Activated naive CD4-positive, alpha-beta T cell treated with anti-CD3 and anti-CD28 coated beads, Interleukin-2, amount 10 ng/mL, durations not matched to agents 7 days and 5 days (primary cell): ENCODE measurements at regions not wholly inside any gene's neighbourhood (a gene's known extent, or its start where the extent isn't known, plus 50 kb on each side); places are given as distances from the start of the nearest gene placed in this dataset.

Source experiments
- CTCF ChIA-PET: fragments of 350-600 bp; sonication (Branson Sonifier 250); formaldehyde crosslinking; loops from one replicate; lab custom pipeline; 2021; ENCODE audit warnings: antibody characterized with exemption; lab: Charles Lee
- DNase-seq: peaks from one replicate; pipeline ENCODE4 v3.0.0-alpha.2; 2020
- H3K27ac Mint-ChIP-seq: one replicate; pipeline ENCODE4 v1.8.0; 2021; ENCODE audit warnings: mild to moderate bottlenecking, moderate library complexity, mixed read lengths
- H3K27me3 Mint-ChIP-seq: one replicate; pipeline ENCODE4 v1.8.0; 2021; ENCODE audit warnings: mild to moderate bottlenecking, mixed read lengths
- H3K36me3 Mint-ChIP-seq: one replicate; pipeline ENCODE4 v1.8.0; 2021; ENCODE audit warnings: mixed read lengths
- H3K4me1 Mint-ChIP-seq: one replicate; pipeline ENCODE4 v1.8.0; 2021; ENCODE audit warnings: mixed read lengths
- H3K4me3 Mint-ChIP-seq: one replicate; pipeline ENCODE4 v1.8.0; 2021; ENCODE audit warnings: mild to moderate bottlenecking, moderate library complexity, mixed read lengths
- H3K9me3 Mint-ChIP-seq: one replicate; pipeline ENCODE4 v1.8.0; 2021; ENCODE audit warnings: mixed read lengths

DNA sequence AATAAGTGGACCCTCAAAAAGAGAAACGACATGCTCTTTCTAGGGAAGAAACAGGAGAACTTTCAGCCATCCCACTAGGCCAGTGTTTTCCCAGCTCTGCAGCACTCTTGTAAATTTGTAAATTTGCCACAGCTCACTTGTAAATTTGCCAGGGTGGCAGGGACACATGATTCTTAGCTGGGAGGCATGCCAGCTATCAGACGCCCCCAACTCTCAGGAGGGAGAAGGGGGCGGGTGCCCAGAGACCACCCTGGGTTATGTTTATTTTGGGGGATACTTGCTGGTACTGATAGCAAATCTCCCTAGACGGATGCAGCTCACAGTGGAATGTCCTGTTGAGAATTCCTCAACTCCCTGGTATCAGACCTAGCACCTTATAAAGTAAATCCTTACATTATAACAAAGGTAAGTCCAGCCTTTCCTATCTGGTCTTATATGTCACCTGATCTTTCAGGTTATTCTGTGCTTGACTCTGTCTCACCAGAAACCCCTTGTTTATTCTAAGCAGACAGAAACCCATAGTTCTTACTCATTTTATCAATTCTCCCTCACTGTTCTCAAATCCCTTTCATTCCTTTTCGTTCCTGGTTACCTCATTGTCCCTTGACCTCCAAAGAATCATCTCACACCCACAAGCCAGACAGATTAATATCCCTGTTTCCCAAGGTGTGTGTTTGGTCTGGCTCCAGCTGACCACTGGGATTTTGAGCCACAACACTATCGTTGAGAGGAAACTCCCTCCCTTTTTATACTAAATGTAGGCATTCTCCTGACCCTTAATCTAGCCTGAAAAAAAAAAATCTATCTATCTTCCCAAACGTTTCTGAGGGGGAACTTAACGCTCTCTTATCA is 69.3 kb upstream of the HMGA2 start:
- CTCF ChIA-PET, result no interaction called here
- DNase-seq, result no peak
- Mint-ChIP-seq H3K27ac (no peak overlapping the region), H3K4me1 (no peaks in the 10 kb centered on the region), H3K36me3 (no peaks in the 10 kb centered on the region), H3K4me3 (no peak overlapping the region), H3K9me3 (no peaks in the 10 kb centered on the region), H3K27me3 (peaks cover 1% of the 10 kb centered on the region)

DNA sequence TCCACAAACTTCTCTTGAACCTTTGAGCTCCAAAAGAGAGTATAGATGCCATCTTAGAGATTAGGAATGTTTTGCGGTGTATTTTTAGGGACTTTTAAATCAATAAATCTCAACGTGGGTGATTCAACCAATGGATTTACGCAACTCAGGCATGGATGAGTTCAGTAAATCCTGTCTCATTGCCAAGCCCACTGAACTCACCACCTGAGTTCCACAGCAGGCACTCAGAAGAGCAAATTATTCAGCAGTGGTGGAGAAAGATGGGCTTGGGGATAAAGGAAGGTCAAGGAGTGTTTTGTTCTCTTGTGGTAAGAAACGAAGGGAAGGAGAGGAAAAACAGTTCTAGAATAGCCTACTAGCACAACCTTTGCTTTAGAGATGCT is 68.7 kb upstream of the HMGA2 start:
- Mint-ChIP-seq H3K9me3 (no peaks in the 10 kb centered on the region), H3K4me3 (no peak overlapping the region), H3K4me1 (no peaks in the 10 kb centered on the region), H3K36me3 (no peaks in the 10 kb centered on the region), H3K27me3 (no peaks in the 10 kb centered on the region), H3K27ac (no peak overlapping the region)
- CTCF ChIA-PET, result no interaction called here
- DNase-seq, result no peak

- Mint-ChIP-seq H3K4me1 (no peaks in the 10 kb centered on the region), H3K4me3 (no peak overlapping the region), H3K27ac (no peak overlapping the region), H3K9me3 (no peaks in the 10 kb centered on the region), H3K36me3 (no peaks in the 10 kb centered on the region), H3K27me3 (no peaks in the 10 kb centered on the region)
- no peak for DNase-seq
- CTCF ChIA-PET, result no interaction called here
These were observed 68.0 kb upstream of the HMGA2 start for GRCh38 chr12:65756267-65756666.

GRCh38 chr12:65756956-65757511 is 67.2 kb upstream of the HMGA2 start:
- Mint-ChIP-seq H3K4me1 (no peaks in the 10 kb centered on the region), H3K9me3 (no peaks in the 10 kb centered on the region), H3K36me3 (no peaks in the 10 kb centered on the region), H3K4me3 (no peak overlapping the region), H3K27me3 (no peaks in the 10 kb centered on the region), H3K27ac (no peak overlapping the region)
- CTCF ChIA-PET, result interaction anchor here (1.4 kb wide), 1 partner anchor 28 kb away, joined by 3 read pairs; no protein-coding TSS in a partner anchor
- no peak for DNase-seq

DNA sequence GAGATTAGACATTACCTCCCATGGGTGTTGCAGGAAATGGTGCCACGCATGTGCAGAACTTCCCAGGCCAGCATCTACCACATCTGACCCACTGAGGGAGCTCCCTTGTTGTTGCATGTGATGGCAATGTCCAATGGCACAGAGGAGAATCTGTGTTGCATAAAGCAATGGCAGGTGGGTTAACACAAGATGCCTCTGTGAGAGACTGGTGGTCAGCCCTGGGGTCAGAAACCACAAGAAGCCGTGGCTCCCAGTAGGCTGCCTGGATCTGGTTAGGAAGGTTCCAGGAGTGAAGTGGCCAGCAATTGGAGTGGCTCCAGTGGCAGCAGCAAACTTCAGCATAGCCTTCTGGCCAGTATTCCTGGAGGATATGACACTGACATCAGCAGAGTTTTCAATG is 65.9 kb upstream of the HMGA2 start:
- Mint-ChIP-seq H3K36me3 (no peaks in the 10 kb centered on the region), H3K4me1 (no peaks in the 10 kb centered on the region), H3K9me3 (no peaks in the 10 kb centered on the region), H3K27ac (no peak overlapping the region), H3K4me3 (no peak overlapping the region), H3K27me3 (no peaks in the 10 kb centered on the region)
- CTCF ChIA-PET, result interaction anchor here (1.4 kb wide), 1 partner anchor 29 kb away, joined by 3 read pairs; no protein-coding TSS in a partner anchor
- no peak for DNase-seq

DNA sequence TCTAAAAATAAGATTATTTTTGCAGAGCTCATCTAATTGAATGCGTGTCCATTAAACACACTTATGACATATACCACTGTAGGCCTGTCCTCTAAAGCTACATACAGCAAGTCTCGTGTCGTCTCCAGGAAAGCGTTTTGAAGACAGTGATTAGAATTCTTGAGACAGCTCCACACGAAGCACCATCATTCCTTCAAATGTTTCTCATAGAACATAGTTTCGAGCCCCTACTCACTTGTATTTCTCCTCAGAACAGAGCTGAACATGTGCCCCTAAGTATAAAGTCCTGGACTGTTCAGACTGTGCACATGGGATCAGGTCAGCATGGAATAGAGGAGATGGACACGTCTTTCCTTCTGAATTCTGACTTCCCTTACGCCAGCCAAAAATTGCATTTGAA is 64.5 kb upstream of the HMGA2 start:
- Mint-ChIP-seq H3K4me3 (no peak overlapping the region), H3K9me3 (no peaks in the 10 kb centered on the region), H3K4me1 (no peaks in the 10 kb centered on the region), H3K27me3 (no peaks in the 10 kb centered on the region), H3K36me3 (no peaks in the 10 kb centered on the region), H3K27ac (no peak overlapping the region)
- CTCF ChIA-PET, result no interaction called here
- no peak for DNase-seq

GRCh38 chr12:65761301-65761700 is 63.0 kb upstream of the HMGA2 start:
- H3K27me3 Mint-ChIP-seq, result no peaks in the 10 kb centered on the region
- CTCF ChIA-PET, result interaction anchor here (1.0 kb wide), 1 partner anchor 159 kb away, joined by 3 read pairs; no protein-coding TSS in a partner anchor
- H3K9me3 Mint-ChIP-seq, result no peaks in the 10 kb centered on the region
- DNase-seq, result no peak
- H3K36me3 Mint-ChIP-seq, result no peaks in the 10 kb centered on the region
- no peak overlapping the region for H3K4me3 Mint-ChIP-seq
- H3K4me1 Mint-ChIP-seq, result no peaks in the 10 kb centered on the region
- H3K27ac Mint-ChIP-seq, result no peak overlapping the region

DNA sequence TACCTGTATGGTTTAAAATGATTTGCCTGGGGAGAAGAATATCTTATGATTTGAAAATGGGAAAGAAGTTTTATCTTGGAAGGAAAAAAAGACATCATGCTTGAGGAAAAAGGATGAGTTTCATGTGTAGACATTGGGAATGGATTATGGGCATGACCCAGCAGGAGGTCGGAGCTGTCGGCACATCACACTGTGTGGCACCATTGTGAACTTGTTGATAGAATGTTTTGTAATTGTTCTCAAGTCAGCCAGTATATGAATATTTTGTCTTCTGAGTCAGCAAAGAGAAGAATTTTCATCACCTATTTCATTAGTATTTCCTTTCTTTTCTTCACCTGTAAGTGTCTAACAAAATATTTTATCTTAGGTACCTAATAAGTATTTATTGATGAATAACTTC is 60.0 kb upstream of the HMGA2 start:
- Mint-ChIP-seq H3K4me1 (no peaks in the 10 kb centered on the region), H3K27me3 (no peaks in the 10 kb centered on the region), H3K9me3 (no peaks in the 10 kb centered on the region), H3K36me3 (no peaks in the 10 kb centered on the region), H3K4me3 (no peak overlapping the region), H3K27ac (no peak overlapping the region)
- no peak for DNase-seq
- CTCF ChIA-PET, result no interaction called here

- no peaks in the 10 kb centered on the region for H3K4me1 Mint-ChIP-seq
- H3K36me3 Mint-ChIP-seq, result no peaks in the 10 kb centered on the region
- CTCF ChIA-PET, result no interaction called here
These were observed 58.9 kb upstream of the HMGA2 start for GRCh38 chr12:65765436-65765813.

GRCh38 chr12:65769880-65770279 is 54.4 kb upstream of the HMGA2 start:
- DNase-seq, result no peak
- Mint-ChIP-seq H3K27me3 (no peaks in the 10 kb centered on the region), H3K4me3 (no peak overlapping the region), H3K9me3 (no peaks in the 10 kb centered on the region), H3K36me3 (no peaks in the 10 kb centered on the region), H3K4me1 (no peaks in the 10 kb centered on the region), H3K27ac (no peak overlapping the region)
- CTCF ChIA-PET, result no interaction called here

More at GRCh38 chr12:65765436-65765813, 58.9 kb upstream of the HMGA2 start:
- H3K27ac Mint-ChIP-seq, result no peak overlapping the region
- H3K27me3 Mint-ChIP-seq, result no peaks in the 10 kb centered on the region
- no peak for DNase-seq
- H3K4me3 Mint-ChIP-seq, result no peak overlapping the region
- H3K9me3 Mint-ChIP-seq, result no peaks in the 10 kb centered on the region
